Adrenal gland (tissue), 9 donors: ENCODE measurements at regions not wholly inside any gene's neighbourhood (a gene's known extent, or its start where the extent isn't known, plus 50 kb on each side); places are given as distances from the start of the nearest gene placed in this dataset.
A peak's percentile ranks its signal among the peaks of the same experiment; 100 is the strongest.
"Not testable (repeated sequence)": the region's sequence is repeated elsewhere in the genome, so short reads cannot be mapped to it uniquely, and the experiment has no call there.

ENCODE experiments used
- DNase-seq, 7 donors: peaks; one replicate each; pipeline ENCODE4 v3.0.0-alpha.2; 2019 to 2020
- H3K27ac ChIP-seq, 5 donors: fragments of 200-600 bp; sonication (generic) in 4 of 5; 1 replicate in 3 of 5; 2 replicates in 2 of 5; pipeline versions ENCODE4 v1.5.1 to v1.8.0; 2016 to 2020; ENCODE audit warnings: mild to moderate bottlenecking in 1 of 5
- H3K27me3 ChIP-seq: fragments of 200-600 bp; 2 replicates; pipeline ENCODE4 v1.8.0; 2021
- H3K36me3 ChIP-seq, 2 donors: fragments of 200-600 bp; replicated peaks in 1 of 2; 1 replicate in 1 of 2; 2 replicates in 1 of 2; pipeline versions ENCODE4 v1.5.1 to v1.8.0; 2018 to 2022
- H3K4me1 ChIP-seq, 2 donors: fragments of 200-600 bp; replicated peaks in 1 of 2; 1 replicate in 1 of 2; 2 replicates in 1 of 2; pipeline versions ENCODE4 v1.5.1 to v1.8.0; 2018 to 2021
- H3K4me3 ChIP-seq, 4 donors: fragments of 200-600 bp; sonication (generic) in 3 of 4; one replicate each; pipeline ENCODE4 v1.5.1; 2016 to 2018
- H3K9me3 ChIP-seq, 3 donors: fragments of 200-600 bp; sonication (generic) in 1 of 3; replicated peaks in 1 of 3; 1 replicate in 2 of 3; 2 replicates in 1 of 3; pipeline versions ENCODE4 v1.5.1 to v1.8.0; 2016 to 2021
- POLR2A ChIP-seq, 2 donors: fragments of 450-650 bp; IDR thresholded peaks; one replicate each; pipeline ENCODE4 v1.6.1; 2017; ENCODE audit warnings: antibody characterized with exemption in 2 of 2, mild to moderate bottlenecking in 2 of 2, moderate library complexity in 1 of 2
- WGBS, 4 donors: extraction: QIAGEN DNeasy Blood & Tissue Kit in 2 of 4; methylation state at CpG; one replicate each; pipeline versions ENCODE4 v1.1.5 to v1.1.7; 2013 to 2017; 5-methylcytosine and 5-hydroxymethylcytosine counted together
- intact Hi-C, 2 donors: fragments of 100-400 bp; cut with DNase I; formaldehyde crosslinking; loops; one replicate each; pipeline versions ENCODE4 v1.14.1 to v1.15.0; 2022 to 2023
- TF ChIP-seq, protein P1 (sequence below), 6 experiments: fragments of 450-650 bp in 4 of 6; fragments of 200-600 bp in 2 of 6; sonication (generic) in 1 of 6; IDR thresholded peaks; 1 replicate in 5 of 6; 2 replicates in 1 of 6; pipeline versions ENCODE4 v1.5.1 to v1.8.0; 2016 to 2021; ENCODE audit warnings: antibody characterized with exemption in 6 of 6, mild to moderate bottlenecking in 2 of 6, moderate library complexity in 1 of 6
- donor health status: healthy with polysubstance abuse.
- donor health status: Bipolar disorder and iron deficiency.
- donor health status: DM: yes; HTN: yes; CAD: no.
- donor health status: DM: no; HTN: no; CAD: no.
- donor health status: DM: no; HTN: no; CAD: no.

DNA sequence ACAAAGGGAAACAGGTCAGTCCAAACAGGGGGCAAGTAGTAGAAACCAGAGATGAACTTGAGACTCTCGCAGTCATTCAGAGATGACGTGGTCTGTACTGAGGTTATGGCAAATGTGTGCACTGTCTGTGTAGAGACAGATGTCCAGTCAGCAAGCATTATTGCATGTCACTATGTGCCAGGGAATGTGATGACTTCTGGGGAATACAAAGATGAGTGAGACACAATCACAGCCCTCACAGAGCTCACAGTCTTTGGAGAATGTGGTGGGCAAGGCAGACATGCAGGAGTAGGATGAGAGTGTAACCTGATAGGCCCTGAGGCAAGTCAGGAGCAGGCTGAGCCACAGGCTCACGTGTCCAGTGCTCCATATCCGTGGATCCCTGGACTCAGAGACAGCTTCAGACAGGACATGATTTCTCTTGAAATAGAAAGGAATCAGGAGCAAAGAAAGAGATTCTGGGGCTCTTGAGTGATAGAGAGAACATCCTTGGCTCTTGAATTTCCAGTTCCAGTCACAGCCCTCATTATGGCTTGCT lies 550.7 kb downstream of the ETS1 start:
- H3K9me3 ChIP-seq: no peaks in the 10 kb centered on the region
- WGBS, 4 donors: 54 to 78% (median 70%) methylated on average over 4 of the region's 4 CpGs
- H3K4me3 ChIP-seq: no peak overlapping the region
- no peak for TF ChIP-seq POLR2A (IDR thresholded peaks at IDR 0.05)
- TF ChIP-seq, protein P1, sequence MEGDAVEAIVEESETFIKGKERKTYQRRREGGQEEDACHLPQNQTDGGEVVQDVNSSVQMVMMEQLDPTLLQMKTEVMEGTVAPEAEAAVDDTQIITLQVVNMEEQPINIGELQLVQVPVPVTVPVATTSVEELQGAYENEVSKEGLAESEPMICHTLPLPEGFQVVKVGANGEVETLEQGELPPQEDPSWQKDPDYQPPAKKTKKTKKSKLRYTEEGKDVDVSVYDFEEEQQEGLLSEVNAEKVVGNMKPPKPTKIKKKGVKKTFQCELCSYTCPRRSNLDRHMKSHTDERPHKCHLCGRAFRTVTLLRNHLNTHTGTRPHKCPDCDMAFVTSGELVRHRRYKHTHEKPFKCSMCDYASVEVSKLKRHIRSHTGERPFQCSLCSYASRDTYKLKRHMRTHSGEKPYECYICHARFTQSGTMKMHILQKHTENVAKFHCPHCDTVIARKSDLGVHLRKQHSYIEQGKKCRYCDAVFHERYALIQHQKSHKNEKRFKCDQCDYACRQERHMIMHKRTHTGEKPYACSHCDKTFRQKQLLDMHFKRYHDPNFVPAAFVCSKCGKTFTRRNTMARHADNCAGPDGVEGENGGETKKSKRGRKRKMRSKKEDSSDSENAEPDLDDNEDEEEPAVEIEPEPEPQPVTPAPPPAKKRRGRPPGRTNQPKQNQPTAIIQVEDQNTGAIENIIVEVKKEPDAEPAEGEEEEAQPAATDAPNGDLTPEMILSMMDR (IDR thresholded peaks at IDR 0.05): no peak
- no peaks in the 10 kb centered on the region for H3K36me3 ChIP-seq
- DNase-seq: no peak
- H3K27ac ChIP-seq: no peak overlapping the region
- intact Hi-C loops: loop anchor here (5.0 to 10.0 kb wide), 3 partner anchors 118 to 798 kb away; no protein-coding TSS in a partner anchor
- no peaks in the 10 kb centered on the region for H3K4me1 ChIP-seq
- H3K27me3 ChIP-seq: no peaks in the 10 kb centered on the region

DNA sequence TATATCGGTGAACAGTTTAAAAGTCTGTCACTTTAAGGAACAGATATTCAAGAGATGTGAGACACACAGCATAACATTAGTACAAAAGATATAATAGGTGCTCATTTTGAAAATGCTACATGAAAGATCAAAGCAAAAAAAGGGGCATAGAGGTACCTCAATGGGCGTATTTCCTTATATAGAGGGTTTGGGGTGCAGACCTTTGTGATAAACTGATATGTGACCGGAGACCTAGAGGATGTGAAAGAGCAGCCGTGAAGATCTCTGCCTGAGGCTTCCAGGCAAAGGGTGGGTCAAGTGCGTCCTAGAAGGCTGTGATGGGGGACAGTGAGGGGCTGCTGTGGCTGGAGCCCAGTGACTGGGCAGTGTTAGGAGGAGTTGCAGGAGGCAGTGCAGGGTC lies 551.4 kb downstream of the ETS1 start:
- intact Hi-C loops: loop anchor here (5.0 to 10.0 kb wide), 3 partner anchors 119 to 799 kb away; no protein-coding TSS in a partner anchor
- no peak overlapping the region for H3K4me3 ChIP-seq

GRCh38 chr11:128031538-128032134 lies 555.7 kb downstream of the ETS1 start:
- H3K27me3 ChIP-seq, H3K4me3 ChIP-seq, H3K9me3 ChIP-seq, H3K27ac ChIP-seq, H3K4me1 ChIP-seq, H3K36me3 ChIP-seq: not testable (repeated sequence)
- intact Hi-C loops: loop anchor here (10.0 kb wide), 2 partner anchors 123 to 803 kb away; no protein-coding TSS in a partner anchor
- TF ChIP-seq, protein P1 (IDR thresholded peaks at IDR 0.05): peak; percentile 71 to 86 (median 79)
- WGBS, 4 donors: 46 to 51% (median 48%) methylated on average over 14 of the region's 14 CpGs
- peak; percentile 26 to 76 (median 40) for DNase-seq

More for the DNA sequence above, 551.4 kb downstream of the ETS1 start:
- no peak overlapping the region for H3K27ac ChIP-seq
- H3K36me3 ChIP-seq: no peaks in the 10 kb centered on the region
- no peak for DNase-seq
- no peaks in the 10 kb centered on the region for H3K27me3 ChIP-seq
- no peaks in the 10 kb centered on the region for H3K9me3 ChIP-seq
- no peaks in the 10 kb centered on the region for H3K4me1 ChIP-seq
- 66 to 78% (median 75%) methylated on average over 5 of the region's 5 CpGs for WGBS, 4 donors
- TF ChIP-seq, protein P1 (IDR thresholded peaks at IDR 0.05): no peak
- TF ChIP-seq POLR2A (IDR thresholded peaks at IDR 0.05): no peak

- no peak overlapping the region for H3K4me3 ChIP-seq
- 0 to 2% (median 0%) methylated on average over 1 of the region's 1 CpG for WGBS, 4 donors
- no peaks in the 10 kb centered on the region for H3K4me1 ChIP-seq
- peak in 3 of 7 donors; percentile 28 to 59 (median 37) for DNase-seq
- no peaks in the 10 kb centered on the region for H3K36me3 ChIP-seq
- H3K27me3 ChIP-seq: peaks cover 2% of the 10 kb centered on the region
- intact Hi-C loops: no loop called here
- no peak for TF ChIP-seq POLR2A (IDR thresholded peaks at IDR 0.05)
- TF ChIP-seq, protein P1 (IDR thresholded peaks at IDR 0.05): no peak
- no peak overlapping the region for H3K27ac ChIP-seq
- no peaks in the 10 kb centered on the region for H3K9me3 ChIP-seq
These were observed 558.1 kb downstream of the ETS1 start for GRCh38 chr11:128029219-128029722.
